Brain microvascular endothelial cell (primary cell): ENCODE measurements at regions not wholly inside any gene's neighbourhood (a gene's known extent, or its start where the extent isn't known, plus 50 kb on each side); places are given as distances from the start of the nearest gene placed in this dataset.
A peak's percentile ranks its signal among the peaks of the same experiment; 100 is the strongest.

Source experiments
- DNase-seq: peaks from one replicate; pipeline ENCODE4 v3.0.0-alpha.2; 2020
- H3K27ac ChIP-seq: fragments of 250-450 bp; sonication (Bioruptor Pico); 2 replicates; pipeline ENCODE4 v1.5.1; 2020; ENCODE audit warnings: mild to moderate bottlenecking, moderate library complexity
- H3K27me3 ChIP-seq: fragments of 250-450 bp; sonication (Bioruptor Pico); replicated peaks from 2 replicates; pipeline ENCODE4 v1.5.1; 2020; ENCODE audit warnings: mild to moderate bottlenecking
- H3K36me3 ChIP-seq: fragments of 250-450 bp; sonication (Bioruptor Pico); replicated peaks from 2 replicates; pipeline ENCODE4 v1.5.1; 2020; ENCODE audit warnings: mild to moderate bottlenecking
- H3K4me3 ChIP-seq: 2 replicates; pipeline ENCODE4 v1.5.1; 2011; ENCODE audit warnings: low read depth, mild to moderate bottlenecking, control low read depth, low read length, moderate library complexity
- in situ Hi-C: cut with HindIII; loops from 2 replicates; pipeline ENCODE4 v1.10.0; 2017; ENCODE audit warnings: low sequenced_read_pairs, low pct_ligation_motif_present
- TF ChIP-seq, protein P1 (sequence below): IDR thresholded peaks from 2 replicates; pipeline ENCODE4 v1.5.1; 2011; ENCODE audit warnings: low read depth, mild to moderate bottlenecking, moderate library complexity, low read length, control low read depth, inconsistent platforms; ENCODE audit errors: missing control alignments

DNA sequence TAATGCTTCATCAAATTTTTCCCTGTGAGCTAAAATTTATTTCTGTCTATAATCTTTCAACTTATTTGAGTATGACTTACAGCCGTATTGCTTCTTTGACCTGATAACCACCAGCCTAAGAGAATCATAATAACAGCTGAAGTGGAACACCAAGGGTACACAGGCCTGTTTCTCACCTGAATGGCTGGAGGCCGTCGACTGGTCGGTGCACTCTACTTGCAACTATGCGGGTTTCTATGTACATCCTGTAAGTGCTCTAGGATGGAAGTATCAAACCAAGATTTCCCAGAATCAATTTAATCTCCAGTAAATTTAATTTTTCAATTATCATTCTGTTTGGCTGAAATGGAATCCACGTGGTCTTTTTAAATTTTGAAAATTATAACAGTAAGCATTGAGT, 504.8 kb upstream of the PHF14 start:
- DNase-seq: no peak
- in situ Hi-C loops: no loop called here
- Histone ChIP-seq H3K36me3 (no peaks in the 10 kb centered on the region), H3K4me3 (no peak overlapping the region), H3K27me3 (no peaks in the 10 kb centered on the region), H3K27ac (no peak overlapping the region)
- TF ChIP-seq, protein P1, sequence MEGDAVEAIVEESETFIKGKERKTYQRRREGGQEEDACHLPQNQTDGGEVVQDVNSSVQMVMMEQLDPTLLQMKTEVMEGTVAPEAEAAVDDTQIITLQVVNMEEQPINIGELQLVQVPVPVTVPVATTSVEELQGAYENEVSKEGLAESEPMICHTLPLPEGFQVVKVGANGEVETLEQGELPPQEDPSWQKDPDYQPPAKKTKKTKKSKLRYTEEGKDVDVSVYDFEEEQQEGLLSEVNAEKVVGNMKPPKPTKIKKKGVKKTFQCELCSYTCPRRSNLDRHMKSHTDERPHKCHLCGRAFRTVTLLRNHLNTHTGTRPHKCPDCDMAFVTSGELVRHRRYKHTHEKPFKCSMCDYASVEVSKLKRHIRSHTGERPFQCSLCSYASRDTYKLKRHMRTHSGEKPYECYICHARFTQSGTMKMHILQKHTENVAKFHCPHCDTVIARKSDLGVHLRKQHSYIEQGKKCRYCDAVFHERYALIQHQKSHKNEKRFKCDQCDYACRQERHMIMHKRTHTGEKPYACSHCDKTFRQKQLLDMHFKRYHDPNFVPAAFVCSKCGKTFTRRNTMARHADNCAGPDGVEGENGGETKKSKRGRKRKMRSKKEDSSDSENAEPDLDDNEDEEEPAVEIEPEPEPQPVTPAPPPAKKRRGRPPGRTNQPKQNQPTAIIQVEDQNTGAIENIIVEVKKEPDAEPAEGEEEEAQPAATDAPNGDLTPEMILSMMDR: no peak

DNA sequence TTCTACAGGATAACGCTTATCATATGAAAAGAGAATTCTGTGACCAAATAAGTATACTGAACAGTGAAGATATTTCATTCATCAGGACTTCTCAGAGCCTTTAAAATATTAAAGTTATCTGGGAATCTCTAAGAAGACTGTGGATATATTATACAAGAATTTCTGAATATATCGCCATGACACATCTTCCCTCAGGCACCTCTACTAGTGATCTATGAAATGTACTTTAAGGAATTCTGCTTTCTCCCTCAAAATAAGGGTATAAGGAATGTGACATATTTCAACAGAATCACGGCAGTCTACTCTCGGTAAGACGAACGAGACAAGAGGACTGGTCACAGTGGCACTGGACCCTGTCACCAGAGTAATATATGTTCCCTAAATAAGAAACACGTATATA, 504.2 kb upstream of the PHF14 start:
- TF ChIP-seq, protein P1: no peak
- in situ Hi-C loops: no loop called here
- no peaks in the 10 kb centered on the region for H3K36me3 ChIP-seq
- no peaks in the 10 kb centered on the region for H3K27me3 ChIP-seq
- H3K4me3 ChIP-seq: no peak overlapping the region
- H3K27ac ChIP-seq: no peak overlapping the region
- no peak for DNase-seq

DNA sequence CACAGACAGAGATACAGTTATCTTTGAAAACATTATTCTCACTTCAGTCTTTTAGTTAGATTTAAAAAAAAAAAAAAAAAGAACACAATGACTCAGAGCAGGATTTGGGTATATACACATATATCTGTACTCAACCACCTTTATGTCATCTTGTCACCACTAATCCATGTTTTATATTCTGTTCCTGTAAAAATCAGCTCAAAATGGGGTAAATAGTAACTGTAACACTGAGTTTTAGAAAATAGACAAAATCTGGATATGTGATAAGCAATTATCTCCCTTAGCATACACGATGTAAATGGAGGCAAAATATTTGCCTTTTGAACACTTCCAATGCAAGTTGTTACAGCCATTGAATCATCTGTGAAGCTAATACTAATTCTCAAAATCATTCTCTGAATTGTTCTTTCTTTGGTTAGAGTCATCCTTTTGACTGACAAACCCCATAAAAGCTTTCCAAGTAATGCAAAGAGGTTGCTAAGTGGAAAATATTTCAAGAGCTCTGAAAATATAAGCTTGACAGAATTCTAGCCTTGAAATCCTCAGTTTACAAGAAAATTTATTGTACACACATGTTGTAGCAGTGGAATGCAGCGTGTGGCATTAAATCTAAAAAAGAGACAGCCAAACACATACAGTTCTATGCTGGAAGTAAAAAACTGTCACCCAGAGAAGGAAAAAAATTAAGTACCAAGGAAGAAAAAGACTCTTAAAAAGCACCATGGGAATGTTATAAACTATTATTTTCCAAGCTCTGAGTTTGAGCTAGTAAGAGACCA, 502.2 kb upstream of the PHF14 start:
- TF ChIP-seq, protein P1: no peak
- H3K36me3 ChIP-seq: no peaks in the 10 kb centered on the region
- H3K27me3 ChIP-seq: no peaks in the 10 kb centered on the region
- in situ Hi-C loops: no loop called here
- no peak overlapping the region for H3K27ac ChIP-seq
- no peak for DNase-seq
- H3K4me3 ChIP-seq: no peak overlapping the region

DNA sequence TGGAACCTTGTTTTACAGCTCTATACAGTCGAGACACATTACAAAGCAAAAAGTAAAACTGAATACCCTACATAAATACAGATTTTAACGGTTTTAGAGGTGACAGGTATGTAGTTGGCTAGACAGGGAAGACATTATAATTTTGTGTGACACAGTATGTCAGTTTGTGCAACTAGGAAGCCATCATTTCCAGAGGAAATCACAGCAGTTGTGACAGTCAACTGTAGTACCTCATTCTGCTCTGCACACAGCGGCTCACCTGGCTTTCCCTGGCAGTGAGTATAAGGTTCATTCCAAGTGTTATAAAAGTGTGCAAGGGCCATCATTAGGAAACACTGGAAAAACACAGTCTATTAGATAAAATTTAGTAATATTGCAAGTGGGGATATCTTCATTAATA, 501.6 kb upstream of the PHF14 start:
- Histone ChIP-seq H3K4me3 (no peak overlapping the region), H3K27me3 (no peaks in the 10 kb centered on the region), H3K36me3 (no peaks in the 10 kb centered on the region), H3K27ac (no peak overlapping the region)
- in situ Hi-C loops: no loop called here
- TF ChIP-seq, protein P1: no peak
- DNase-seq: no peak

DNA sequence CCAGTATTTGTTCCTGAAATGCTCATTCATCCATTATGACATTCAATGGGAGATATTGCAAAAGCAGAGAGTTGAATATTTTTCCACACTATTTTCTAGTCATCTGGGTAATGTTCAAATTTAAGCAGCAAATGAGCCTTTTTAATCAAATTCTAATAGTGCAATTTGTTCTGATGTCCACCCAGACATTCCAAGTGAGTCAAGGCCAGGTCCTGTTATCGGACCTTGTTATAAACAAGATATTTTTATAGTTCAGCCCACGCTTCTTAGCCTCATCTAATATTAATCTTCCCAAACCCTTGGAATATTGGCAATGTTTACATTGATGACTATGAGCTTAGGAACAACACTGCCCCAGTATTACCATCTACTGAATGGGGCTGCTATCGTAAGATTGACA, 500.1 kb upstream of the PHF14 start:
- no peaks in the 10 kb centered on the region for H3K36me3 ChIP-seq
- TF ChIP-seq, protein P1: no peak

DNA sequence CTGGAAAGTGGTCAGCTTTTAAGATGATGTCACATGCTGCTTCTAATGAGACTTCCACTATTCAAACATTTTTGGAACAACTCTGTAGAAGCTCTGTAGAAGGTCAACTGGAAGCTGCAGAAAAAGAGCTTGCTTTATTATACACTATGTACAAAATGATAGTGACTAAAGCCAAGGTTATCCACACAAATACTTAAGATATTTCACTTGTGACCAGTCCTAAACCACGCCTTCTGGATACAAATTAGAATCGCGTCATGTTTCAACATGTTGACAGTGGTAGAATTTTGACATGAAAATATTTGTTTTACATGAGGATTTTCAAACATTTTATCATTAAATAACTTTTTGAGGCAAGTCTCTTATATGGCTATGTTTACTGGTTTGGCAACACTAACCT, 499.6 kb upstream of the PHF14 start:
- no peak overlapping the region for H3K27ac ChIP-seq
- peak; percentile 15 for DNase-seq
- TF ChIP-seq, protein P1: no peak
- H3K36me3 ChIP-seq: no peaks in the 10 kb centered on the region
- H3K27me3 ChIP-seq: no peaks in the 10 kb centered on the region
- H3K4me3 ChIP-seq: no peak overlapping the region
- in situ Hi-C loops: no loop called here

More for the DNA sequence above, 500.1 kb upstream of the PHF14 start:
- DNase-seq: no peak
- no peak overlapping the region for H3K4me3 ChIP-seq
- H3K27ac ChIP-seq: no peak overlapping the region
- H3K27me3 ChIP-seq: no peaks in the 10 kb centered on the region
- in situ Hi-C loops: no loop called here
